ENCODE measurements at regions not wholly inside any gene's neighbourhood (a gene's known extent, or its start where the extent isn't known, plus 50 kb on each side); places are given as distances from the start of the nearest gene placed in this dataset.

DNA sequence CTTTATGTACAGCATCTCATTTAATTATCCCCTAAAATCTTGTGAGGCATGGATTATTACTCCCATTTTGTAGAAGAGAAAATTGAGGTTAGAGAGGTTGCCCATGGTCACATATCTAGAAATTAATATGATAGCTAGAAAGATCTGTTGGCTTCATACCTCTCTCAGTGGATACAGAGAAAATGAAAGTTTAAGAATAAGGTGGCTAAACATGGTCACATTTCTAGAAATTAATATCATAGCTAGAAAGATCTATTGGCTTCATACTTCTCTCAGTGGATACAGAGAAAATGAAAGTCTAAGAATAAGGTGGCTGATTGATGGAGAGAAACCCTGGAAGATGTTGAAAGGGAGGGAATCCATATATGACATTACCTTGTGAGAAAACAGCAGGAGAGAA lies 260.7 kb upstream of the MAN1A1 start:
- DNase-seq (ENCODE audit: low read depth in 2 of 2) = no peak

DNA sequence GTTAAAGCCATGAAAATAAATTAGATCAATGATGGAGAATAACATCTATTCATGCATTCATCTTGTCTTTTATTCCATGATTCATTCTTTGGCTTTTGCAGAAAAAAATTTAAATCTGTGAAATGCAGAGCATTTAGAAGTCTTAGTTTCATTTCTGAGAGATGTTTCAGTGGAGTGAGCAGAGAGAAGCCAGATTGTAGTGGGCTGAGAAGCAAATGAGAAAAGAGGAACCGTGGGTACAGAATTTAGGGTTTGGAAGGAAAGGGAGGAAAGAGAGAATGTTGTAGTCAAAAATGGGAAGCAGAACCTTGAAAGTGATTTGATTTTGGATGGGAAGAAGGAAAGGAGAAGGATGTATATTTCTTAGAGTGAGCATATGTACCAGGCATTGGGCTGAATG lies 260.3 kb upstream of the MAN1A1 start:
- DNase-seq (ENCODE audit: low read depth in 2 of 2) = no peak

DNA sequence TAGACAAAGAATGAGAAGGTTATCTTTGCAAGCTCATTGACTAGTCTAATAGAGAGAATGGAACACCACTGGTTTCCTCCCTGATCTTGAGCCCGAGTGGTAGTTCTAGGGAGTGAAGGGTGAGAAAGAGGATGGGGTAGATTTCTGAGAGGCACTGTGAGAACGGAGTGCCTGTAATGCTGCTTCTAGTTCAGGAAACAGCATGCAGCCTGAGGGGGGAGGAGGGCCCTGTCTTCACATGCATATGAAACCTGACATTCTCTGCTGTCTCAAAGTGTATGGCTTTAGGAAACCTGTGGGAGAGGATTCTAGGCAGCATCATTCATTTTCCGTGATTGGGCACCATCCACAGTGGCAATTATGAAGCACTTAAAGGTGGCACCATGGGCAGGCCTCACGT lies 259.4 kb upstream of the MAN1A1 start:
- no peak for DNase-seq (ENCODE audit: low read depth in 2 of 2)

DNA sequence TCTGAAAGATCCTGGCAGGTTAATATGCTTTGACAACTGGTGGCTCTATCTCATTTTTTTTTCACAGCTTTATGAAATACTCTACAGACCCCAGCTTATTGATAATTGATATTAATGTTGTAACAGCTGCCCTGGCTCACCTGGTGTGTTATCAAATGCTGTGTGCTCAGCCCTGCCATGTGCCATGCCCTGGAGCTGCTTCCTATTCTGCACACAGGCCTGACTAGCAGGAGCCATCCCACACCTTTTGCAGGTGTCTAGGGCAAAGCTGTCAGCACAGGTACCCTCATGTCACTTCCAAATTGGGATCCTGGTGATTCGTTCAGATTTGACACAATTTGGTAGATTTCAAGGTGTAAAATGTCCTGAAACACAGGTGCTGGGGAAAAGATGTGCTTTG lies 254.6 kb upstream of the MAN1A1 start:
- DNase-seq (ENCODE audit: low read depth in 2 of 2) = no peak

DNA sequence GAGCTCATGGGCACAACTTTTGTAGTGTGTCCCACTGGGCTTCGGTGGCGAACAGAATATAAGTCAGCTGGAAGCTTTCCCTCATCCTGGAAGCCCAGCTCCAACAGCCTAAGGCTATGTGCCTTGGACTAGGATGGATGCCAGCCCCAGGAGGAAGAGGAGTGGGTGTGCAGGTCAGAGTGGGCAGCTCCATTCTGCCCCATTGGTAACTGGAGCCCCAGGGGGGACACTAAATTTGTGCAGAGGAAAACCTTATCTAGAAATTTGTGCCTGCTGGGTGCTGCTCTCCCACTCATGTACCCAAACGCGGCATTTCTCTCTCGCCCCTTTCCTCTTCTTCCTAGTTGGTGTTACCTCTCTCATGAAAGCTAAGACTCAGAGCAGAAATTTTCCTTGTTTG lies 253.9 kb upstream of the MAN1A1 start:
- DNase-seq (ENCODE audit: low read depth in 2 of 2) = no peak

DNA sequence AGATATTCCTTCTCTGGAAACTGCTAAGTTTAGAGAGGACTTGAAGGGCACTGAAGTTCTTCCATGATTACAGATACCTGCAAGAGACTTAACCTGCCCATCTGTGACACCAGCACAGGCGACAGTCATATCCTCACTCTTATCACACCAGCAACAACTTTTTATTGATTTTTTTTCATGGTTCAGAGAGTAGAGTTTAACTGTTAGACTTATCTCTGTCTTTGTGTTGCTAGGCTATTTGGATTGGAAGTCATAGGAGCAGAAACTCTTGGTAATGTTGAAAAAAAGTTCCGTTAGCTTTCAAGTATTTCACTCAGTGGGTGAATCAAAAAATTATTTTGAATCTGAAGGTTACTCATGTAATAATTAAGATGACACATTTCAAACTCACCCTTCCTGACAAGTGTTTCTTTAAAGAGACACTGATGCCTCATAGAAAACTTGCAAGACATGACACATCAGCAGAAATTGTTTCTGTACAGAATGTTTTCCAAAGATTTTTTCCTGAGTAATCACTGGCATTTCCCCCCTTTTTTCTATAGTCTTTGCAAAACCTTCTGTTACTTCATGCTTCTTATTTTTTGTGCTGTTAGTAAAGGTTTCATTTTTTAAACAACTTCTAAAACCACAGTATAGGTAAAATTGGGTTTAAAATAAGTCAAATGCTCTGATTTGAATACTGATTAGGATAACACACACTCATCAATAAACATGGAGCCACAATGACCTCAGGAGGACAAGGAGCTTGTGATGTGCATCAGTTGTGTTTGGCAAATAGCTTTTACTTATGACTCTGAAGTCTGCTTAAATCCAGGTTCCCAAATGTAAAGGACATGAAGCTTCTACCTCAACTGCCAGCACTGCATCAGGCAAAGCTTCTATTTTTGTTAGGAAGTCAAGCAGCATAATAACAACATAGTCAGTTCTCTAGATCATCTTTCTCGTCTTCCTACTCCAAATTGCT lies 252.9 kb upstream of the MAN1A1 start:
- no peak for DNase-seq (ENCODE audit: low read depth in 2 of 2)

DNA sequence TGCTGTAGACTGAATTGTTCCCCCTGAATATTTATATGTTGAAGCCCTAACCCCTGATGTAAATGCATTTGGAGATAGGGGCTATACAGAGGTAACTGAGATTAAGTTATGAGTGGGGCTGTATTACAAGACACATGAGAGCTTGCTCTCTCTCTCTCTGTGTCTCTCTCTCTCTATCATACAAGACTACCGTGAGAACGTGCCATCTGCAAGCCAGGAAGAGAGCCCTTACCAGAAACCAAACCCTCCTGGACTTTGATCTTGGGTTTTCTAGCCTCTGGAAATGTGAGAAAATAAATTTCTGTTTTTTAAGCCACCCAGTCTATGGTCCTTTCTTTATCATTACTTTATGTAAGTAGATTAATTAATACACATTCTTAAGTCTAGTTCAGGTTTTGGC lies 249.3 kb upstream of the MAN1A1 start:
- no peak for DNase-seq (ENCODE audit: low read depth in 2 of 2)

DNA sequence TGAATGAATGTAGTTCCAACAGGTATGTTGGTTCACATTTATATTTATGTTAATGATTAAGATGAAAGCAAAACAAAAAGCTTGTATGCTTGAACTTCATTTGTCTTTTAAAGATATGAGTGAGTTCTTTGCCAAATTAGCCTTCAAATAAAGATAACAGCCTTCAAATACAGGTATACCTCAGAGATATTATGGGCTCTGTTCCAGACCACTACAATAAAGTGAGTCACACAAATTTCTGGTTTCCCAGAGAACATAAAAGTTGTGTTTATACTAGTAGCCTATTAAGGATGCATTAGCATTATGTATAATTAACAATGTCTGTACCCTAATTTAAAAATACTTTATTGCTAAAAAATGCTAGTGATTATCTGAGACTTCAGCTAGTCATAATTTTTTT lies 245.3 kb upstream of the MAN1A1 start:
- no peak for DNase-seq (ENCODE audit: low read depth in 2 of 2)

DNA sequence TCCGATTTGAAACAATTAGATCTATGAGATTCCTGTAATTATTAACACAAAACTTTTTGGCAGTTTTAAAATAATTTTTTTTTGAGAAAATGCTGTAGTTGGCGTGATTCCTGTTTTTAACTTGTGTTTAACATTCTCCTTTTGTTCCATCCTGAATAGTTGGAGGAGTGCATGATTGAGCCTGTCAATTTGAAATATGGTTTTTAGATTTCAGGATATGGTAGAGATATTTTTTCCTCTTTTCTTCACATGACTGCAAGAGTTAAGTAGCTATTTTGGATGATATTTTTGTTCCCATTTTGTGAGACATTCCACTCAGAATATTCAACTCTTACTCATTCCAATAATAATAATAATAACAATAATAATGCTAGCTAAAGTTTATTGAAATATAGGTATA lies 241.7 kb upstream of the MAN1A1 start:
- DNase-seq (ENCODE audit: low read depth in 2 of 2) = no peak

DNA sequence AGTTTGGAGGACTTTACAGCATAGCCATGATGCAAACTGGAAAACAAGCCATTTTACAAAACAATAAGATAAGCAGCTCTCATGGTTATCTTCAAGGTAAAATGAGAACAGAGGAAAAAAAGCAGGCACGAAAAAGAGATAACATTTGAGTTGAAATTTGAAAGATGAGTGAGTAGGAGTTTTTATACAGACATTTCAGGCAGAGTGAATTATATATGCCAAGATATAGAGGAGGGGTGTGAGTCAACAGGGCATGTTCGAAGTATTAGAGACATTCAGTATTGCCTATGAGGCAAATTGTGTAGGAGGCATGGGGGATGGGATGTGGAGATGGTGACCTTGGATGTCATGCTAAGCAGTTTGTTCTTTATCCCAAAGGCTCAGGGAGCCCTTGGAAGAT lies 240.5 kb upstream of the MAN1A1 start:
- no peak for DNase-seq (ENCODE audit: low read depth in 2 of 2)

DNA sequence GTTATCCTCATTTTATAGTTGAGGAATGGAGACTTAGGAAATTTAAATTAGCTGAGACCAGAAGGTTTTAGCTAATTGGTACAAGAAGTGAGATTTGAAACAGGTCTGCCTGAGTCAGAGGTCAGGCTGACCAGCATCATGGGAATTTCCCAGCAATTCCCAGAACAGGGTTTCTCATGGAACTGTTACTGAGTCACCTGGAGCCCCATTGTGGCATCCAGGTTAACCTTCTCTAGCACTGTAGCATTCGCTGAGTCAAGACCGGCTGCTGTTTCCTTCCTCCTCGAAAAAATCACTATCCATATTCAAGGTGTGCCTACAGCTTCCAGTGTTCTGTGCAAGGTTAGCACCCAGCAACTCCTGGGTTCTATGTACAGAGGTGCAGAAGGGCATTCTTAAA lies 238.0 kb upstream of the MAN1A1 start:
- no peak for DNase-seq (ENCODE audit: low read depth in 2 of 2)

DNA sequence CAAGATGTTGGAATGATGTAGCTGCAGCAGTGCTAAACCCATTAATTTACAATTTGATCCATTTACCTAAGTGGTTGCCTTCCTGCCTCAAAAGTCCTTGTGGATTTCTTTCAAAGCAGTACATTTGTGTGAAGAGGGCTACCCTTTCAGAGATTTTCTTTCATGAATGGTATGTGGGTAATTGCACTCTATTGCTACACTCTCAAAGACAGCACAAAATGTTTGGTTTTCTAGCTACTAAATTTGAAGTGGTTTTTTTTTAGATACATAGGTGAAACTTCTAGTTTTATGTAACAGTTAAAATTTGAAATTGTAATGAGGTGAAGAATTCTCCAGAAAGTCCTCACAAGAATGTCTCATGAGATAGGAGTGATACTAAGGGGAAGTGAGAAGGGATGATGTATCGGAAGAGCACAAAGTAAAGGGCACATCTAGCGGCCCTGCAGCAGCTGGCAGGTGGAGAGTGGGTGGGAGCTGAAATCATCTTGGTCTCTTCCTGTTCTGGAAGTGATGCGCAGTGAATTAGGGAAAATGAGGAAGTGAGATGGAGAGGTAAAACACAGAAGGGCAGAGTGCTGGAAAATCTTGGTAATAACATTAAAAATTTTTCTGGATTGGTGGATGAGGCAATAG lies 236.8 kb upstream of the MAN1A1 start:
- no peak for DNase-seq (ENCODE audit: low read depth in 2 of 2)

DNA sequence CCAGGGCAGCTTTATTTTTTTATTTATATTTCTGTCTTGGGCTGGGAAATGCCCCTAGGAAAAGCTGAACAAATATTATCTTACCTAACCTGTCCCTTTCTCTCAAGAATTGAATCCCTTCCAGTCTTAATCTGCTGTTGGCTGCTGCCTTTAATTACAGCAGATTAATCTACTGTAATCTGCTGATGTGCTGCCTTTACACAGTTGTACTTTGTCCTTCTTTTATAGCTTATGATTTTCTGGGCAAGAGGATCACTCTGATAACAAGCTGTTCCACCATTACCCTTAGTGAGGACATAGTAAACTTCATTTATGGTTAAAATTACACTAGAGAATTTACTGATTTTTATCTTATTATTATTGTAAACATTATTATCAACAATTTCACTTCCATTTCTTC lies 234.5 kb upstream of the MAN1A1 start:
- DNase-seq (ENCODE audit: low read depth in 2 of 2) = no peak

DNA sequence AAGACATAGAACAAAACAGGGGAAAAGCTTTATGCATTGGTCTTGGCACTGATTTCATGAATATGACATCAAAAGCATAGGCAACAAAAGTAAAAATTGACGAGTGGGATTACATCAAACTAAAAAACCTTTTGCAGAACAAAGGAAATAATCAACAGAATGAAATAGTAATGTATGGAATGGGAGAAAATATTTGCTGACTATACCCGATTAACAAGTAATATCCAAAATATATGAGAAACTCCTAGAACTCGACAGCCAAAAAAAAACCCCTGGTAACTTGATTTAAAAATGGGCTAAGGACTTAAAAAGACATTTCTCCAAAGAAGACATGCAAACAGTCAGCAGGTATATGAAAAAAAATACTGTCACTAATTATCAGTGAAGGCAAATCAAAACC lies 231.7 kb upstream of the MAN1A1 start:
- no peak for DNase-seq (ENCODE audit: low read depth in 2 of 2)

DNA sequence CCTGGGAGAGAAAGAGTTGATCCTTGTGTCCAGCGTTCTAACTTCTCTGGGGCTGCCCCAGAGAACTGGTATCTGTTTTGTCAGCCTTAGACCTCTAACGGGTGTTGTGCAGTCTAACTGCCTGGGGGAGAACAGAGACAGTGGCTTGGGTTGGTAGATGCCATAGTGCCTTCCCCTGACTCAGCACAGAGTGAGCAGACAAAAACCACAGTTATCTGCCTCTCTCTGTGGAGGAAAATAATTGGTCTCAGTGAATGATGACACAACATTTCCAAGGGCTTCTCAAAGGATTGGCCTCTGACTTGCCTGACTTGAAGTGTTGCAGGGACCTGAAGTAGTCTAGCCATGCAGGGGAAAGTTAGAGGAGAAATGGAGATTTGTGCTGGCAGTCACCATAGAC lies 226.2 kb upstream of the MAN1A1 start:
- no peak for DNase-seq (ENCODE audit: low read depth in 2 of 2)

DNA sequence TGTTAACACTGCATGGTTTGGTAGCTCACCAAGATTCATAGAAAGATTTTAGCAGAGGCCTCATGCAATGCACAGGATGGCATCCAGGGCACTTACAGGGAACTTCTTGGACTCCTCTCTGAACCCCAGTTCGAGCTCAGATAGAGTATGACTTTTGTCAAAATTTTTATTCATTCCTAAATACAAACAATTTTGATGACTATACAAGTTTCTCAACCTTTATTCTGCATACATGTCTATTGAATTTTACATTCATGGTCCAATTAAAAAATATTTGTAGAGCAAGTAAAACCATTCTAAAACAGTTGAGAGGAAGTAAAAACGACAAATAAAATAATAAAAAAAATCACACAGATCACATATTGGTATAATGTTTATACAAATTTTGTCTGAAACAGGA lies 219.0 kb upstream of the MAN1A1 start:
- no peak for DNase-seq (ENCODE audit: low read depth in 2 of 2)

DNA sequence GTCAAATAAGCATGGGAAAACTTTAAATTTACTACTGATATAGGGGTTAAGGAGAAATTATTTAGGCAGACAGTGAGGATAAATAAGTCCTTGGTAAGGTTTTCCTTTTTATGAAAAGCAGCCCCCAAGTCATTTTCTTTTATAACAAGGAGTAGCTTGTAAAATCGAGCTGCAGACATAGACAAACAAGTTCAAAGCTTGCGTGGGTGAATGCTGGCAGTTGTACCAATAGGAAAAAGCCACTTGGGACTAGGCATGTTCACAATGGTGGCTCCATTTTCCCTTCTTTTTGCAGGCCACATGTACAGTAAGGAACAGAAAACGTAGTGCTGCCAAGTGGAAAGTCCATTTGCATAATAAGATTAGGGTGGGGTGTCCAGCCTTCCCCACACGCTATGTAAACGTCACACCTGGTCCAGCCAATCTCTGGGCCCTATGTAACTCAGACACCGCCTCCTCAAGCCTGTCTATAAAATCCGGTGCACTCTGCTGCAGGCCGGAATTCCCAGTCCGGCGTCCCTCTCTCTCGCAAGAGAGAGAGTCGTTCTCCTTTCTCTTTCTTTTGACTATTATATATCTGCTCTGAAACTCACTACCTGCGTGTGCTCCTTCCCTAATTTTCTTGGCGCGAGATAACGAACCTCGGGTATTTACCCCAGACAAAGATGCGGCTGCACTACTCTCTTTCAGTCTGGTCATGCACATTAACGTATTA lies 217.1 kb upstream of the MAN1A1 start:
- DNase-seq (ENCODE audit: low read depth in 2 of 2) = no peak

DNA sequence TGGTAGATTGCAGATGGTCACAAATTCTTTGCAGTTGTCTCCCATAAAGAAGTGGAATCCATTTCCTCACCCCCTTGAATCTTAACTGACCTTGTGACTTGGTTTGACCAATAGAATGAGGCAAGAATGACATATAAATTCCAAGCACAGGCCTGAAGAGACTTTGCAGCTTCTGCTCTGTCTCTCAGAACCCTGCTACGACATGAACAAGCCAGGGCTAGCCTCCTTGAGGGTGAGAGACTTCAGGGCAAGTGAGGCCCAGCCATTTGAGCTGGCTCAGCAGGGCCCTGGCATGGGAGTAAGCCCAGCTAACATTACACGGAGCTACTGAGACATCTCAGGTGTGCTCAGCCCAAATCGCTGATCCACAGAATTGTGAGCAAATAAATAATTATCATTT lies 216.3 kb upstream of the MAN1A1 start:
- no peak for DNase-seq (ENCODE audit: low read depth in 2 of 2)

DNA sequence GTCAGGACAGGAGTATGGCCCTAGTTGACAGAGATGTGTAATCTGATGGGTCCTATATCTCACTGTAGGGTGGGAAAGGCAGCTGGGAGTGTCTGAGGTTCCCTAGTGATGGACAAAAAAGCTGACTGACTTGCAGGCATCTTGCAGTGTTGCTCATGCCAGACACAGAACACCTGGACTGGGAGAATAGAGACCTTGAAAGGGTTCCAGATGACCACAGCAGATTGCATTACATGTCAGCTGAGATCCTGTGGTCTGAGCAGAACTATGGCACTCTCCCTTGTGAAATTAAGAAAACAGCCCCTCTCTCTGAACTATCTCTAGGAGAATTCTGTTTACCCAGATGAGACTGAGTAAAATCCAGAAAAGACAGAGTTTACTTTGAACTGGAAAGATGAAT lies 212.6 kb upstream of the MAN1A1 start:
- DNase-seq (ENCODE audit: low read depth in 2 of 2) = no peak

DNA sequence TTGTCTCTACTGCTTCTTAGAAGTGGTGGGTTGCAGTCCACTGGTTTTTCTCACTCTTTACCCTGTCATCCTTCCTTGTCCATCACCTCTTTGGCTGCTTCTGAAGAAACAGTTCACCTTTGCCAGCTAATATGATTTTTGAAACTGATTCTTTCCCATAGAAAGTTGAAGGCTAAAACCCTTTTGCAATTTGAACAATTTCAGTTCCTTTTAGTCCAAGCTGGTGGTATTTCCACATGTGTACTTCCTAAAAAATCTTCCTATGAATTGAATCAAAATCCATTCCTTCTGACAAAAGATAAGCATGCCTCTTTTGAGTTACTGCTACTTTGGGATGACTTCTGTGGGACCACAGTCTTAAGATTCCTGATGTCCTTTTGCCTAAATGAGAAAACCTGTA lies 210.0 kb upstream of the MAN1A1 start:
- DNase-seq (ENCODE audit: low read depth in 2 of 2) = no peak

DNA sequence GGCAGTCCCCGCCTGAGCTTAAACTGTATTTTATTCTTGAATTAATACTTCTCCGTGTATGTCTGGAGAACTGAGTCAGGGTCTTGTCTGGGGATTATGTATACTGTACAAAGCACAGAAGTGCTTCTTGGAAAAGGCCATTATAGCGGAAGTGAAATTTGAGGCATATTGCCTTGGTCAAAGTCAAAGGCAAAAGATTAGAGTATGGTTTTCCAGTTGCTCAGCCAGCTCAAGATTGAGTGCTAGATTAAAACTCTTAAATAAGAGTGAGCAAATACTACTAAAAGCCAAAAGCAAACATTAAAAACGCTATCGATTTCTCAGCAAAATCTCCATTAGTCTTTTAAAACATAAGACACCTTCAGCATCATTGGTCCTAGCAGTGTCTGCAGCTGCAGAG lies 207.7 kb upstream of the MAN1A1 start:
- DNase-seq (ENCODE audit: low read depth in 2 of 2) = no peak

DNA sequence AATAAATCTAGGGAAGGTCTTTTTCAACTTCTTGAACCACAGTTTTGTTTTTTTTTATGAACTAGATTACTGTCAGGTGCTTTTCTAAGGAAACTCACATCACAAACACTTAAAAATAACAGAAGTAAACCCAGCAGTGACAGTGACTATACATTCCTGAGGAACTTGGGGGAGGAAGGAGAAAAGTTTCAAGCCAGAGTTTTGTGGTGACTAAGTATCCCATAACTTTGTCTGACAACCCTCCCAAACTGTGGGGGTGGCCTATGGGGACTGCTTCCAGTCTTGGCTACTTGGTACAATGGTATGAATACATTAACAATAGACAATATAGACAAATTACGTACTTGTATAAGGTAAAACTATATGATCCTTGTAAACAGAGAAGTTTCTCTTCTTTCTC lies 202.5 kb upstream of the MAN1A1 start:
- DNase-seq (ENCODE audit: low read depth in 2 of 2) = no peak

DNA sequence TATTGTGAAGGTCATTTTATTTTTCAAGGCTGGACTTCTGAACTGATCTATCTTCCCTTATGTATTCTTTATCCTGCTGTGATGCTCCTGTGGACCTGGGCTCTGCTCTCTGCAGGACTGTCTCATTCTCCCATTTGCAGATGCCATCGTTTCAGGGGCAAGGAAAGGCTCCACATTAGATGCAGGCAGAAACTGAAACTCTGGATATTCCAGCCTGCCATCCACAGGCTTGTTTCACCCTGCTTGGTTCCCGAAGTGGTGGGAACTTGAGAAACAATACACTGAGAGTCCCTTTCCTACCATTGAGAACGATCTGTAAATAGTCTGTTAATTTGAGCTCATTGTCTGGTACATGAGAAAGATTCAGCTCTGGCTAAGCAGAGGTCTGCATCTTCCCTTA lies 197.5 kb upstream of the MAN1A1 start:
- no peak for DNase-seq (ENCODE audit: low read depth in 2 of 2)

Measured in stimulated activated CD8-positive, alpha-beta memory T cell treated with anti-CD3 and anti-CD28 coated beads, Interleukin-15, amount 100 ng/mL, for 48 hours (primary cell).